ENCODE measurements at regions not wholly inside any gene's neighbourhood (a gene's known extent, or its start where the extent isn't known, plus 50 kb on each side); places are given as distances from the start of the nearest gene placed in this dataset.

- TF ChIP-seq, protein P1, sequence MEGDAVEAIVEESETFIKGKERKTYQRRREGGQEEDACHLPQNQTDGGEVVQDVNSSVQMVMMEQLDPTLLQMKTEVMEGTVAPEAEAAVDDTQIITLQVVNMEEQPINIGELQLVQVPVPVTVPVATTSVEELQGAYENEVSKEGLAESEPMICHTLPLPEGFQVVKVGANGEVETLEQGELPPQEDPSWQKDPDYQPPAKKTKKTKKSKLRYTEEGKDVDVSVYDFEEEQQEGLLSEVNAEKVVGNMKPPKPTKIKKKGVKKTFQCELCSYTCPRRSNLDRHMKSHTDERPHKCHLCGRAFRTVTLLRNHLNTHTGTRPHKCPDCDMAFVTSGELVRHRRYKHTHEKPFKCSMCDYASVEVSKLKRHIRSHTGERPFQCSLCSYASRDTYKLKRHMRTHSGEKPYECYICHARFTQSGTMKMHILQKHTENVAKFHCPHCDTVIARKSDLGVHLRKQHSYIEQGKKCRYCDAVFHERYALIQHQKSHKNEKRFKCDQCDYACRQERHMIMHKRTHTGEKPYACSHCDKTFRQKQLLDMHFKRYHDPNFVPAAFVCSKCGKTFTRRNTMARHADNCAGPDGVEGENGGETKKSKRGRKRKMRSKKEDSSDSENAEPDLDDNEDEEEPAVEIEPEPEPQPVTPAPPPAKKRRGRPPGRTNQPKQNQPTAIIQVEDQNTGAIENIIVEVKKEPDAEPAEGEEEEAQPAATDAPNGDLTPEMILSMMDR (IDR thresholded peaks at IDR 0.05), result no peak
- no peak for TF ChIP-seq EZH2 (IDR thresholded peaks at IDR 0.05; ENCODE audit: borderline replicate concordance, insufficient read depth, low read depth, low read length, poor library complexity, severe bottlenecking)
Observed at GRCh38 chr2:107182981-107183380, 297.0 kb upstream of the ST6GAL2 start.

Data from B cell (primary cell).